ENCODE measurements at regions not wholly inside any gene's neighbourhood (a gene's known extent, or its start where the extent isn't known, plus 50 kb on each side); places are given as distances from the start of the nearest gene placed in this dataset.

DNA sequence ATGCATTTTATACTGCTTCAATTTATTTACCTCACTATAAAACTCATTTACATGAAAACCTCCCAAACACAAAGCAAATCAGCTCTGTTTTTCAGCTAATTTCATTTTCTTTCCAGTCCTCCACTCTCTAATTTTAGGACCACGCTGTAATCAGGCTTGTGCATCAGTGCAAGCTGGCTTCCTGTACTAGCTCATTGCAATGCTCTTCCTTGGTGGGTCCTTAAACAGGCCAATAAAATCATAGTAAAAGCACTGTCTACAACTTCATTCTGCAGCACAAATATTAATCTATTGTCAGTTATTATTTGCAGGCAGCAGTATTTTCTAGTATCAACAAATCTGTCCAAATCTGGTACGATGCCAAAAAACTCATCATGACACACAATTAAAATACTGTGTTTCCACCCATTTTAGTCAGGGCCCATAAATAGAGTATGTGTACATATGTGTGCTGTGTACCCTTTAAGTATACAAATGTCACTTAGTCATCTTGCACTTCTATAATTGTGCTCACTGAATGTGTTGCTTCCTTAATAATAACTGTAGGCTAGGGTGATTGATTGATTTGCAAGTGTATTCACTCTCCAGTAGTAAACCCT lies 178.2 kb upstream of the HCCS start:
- Histone ChIP-seq H3K36me3 (replicated peaks; ENCODE audit: insufficient read depth, low read length) (no peaks in the 10 kb centered on the region), H3K9me2 (replicated peaks; ENCODE audit: insufficient read depth, low read length) (no peaks in the 10 kb centered on the region), H4K20me1 (ENCODE audit: insufficient read depth, low read length) (no peaks in the 10 kb centered on the region), H2AFZ (ENCODE audit: low read length) (no peak overlapping the region), H3K79me2 (ENCODE audit: low read length) (no peaks in the 10 kb centered on the region), H3K4me2 (ENCODE audit: low read depth, low read length) (no peak overlapping the region), H3K4me3 (ENCODE audit: low read length) (no peak overlapping the region), H3K9me3 (replicated peaks; ENCODE audit: insufficient read depth, low read length) (no peaks in the 10 kb centered on the region), H3K4me1 (ENCODE audit: low read length) (no peaks in the 10 kb centered on the region), H3K27ac (ENCODE audit: low read length) (no peak overlapping the region), H3F3A (ENCODE audit: insufficient read depth, low read length) (no peaks in the 10 kb centered on the region), H3K27me3 (replicated peaks; ENCODE audit: insufficient read depth, low read length) (no peaks in the 10 kb centered on the region), H3K9ac (ENCODE audit: low read length) (no peak overlapping the region)
- no peak for DNase-seq
- TF ChIP-seq EZH2phosphoT487 (IDR thresholded peaks at IDR 0.05; ENCODE audit: low read length) (no peak), EZH2 (optimal IDR thresholded peaks at IDR 0.05; ENCODE audit: low read depth, low read length) (no peak)
- TF ChIP-seq, protein P1, sequence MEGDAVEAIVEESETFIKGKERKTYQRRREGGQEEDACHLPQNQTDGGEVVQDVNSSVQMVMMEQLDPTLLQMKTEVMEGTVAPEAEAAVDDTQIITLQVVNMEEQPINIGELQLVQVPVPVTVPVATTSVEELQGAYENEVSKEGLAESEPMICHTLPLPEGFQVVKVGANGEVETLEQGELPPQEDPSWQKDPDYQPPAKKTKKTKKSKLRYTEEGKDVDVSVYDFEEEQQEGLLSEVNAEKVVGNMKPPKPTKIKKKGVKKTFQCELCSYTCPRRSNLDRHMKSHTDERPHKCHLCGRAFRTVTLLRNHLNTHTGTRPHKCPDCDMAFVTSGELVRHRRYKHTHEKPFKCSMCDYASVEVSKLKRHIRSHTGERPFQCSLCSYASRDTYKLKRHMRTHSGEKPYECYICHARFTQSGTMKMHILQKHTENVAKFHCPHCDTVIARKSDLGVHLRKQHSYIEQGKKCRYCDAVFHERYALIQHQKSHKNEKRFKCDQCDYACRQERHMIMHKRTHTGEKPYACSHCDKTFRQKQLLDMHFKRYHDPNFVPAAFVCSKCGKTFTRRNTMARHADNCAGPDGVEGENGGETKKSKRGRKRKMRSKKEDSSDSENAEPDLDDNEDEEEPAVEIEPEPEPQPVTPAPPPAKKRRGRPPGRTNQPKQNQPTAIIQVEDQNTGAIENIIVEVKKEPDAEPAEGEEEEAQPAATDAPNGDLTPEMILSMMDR (IDR thresholded peaks at IDR 0.05; ENCODE audit: low read length) = no peak

DNA sequence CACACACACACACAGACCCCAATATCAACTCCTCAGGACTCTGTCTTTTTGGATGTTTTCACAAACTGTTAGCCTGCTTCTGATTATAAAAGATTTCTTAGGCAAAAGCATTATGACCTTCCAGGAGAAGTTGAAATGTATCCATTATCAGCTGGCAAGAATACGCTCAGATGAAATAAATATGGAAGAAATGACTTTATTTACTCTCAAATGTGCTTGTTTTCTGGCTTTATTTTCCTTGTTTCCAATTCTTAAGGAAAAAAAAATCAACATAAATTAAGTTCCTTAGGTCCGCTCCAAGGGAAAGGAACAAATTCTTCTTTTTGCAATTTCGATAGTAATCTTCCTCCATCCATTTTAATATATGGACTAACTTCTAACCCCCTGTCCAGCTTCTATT lies 175.6 kb upstream of the HCCS start:
- Histone ChIP-seq H3K4me3 (ENCODE audit: low read length) (no peak overlapping the region), H3K4me1 (ENCODE audit: low read length) (no peaks in the 10 kb centered on the region), H2AFZ (ENCODE audit: low read length) (no peak overlapping the region), H3K9ac (ENCODE audit: low read length) (no peak overlapping the region), H3K9me3 (replicated peaks; ENCODE audit: insufficient read depth, low read length) (no peaks in the 10 kb centered on the region), H3K27me3 (replicated peaks; ENCODE audit: insufficient read depth, low read length) (no peaks in the 10 kb centered on the region), H3K9me2 (replicated peaks; ENCODE audit: insufficient read depth, low read length) (no peaks in the 10 kb centered on the region), H3K79me2 (ENCODE audit: low read length) (no peaks in the 10 kb centered on the region), H3F3A (ENCODE audit: insufficient read depth, low read length) (no peaks in the 10 kb centered on the region), H4K20me1 (ENCODE audit: insufficient read depth, low read length) (no peaks in the 10 kb centered on the region), H3K36me3 (replicated peaks; ENCODE audit: insufficient read depth, low read length) (no peaks in the 10 kb centered on the region), H3K27ac (ENCODE audit: low read length) (no peak overlapping the region), H3K4me2 (ENCODE audit: low read depth, low read length) (no peak overlapping the region)
- no peak for TF ChIP-seq EZH2phosphoT487 (IDR thresholded peaks at IDR 0.05; ENCODE audit: low read length)
- no peak for TF ChIP-seq EZH2 (optimal IDR thresholded peaks at IDR 0.05; ENCODE audit: low read depth, low read length)
- TF ChIP-seq, protein P1 (IDR thresholded peaks at IDR 0.05; ENCODE audit: low read length) = no peak
- no peak for DNase-seq

GRCh38 chrX:10936976-10937375 lies 174.2 kb upstream of the HCCS start:
- Histone ChIP-seq H3K4me3 (ENCODE audit: low read length) (no peak overlapping the region), H3K9ac (ENCODE audit: low read length) (no peak overlapping the region), H3K27ac (ENCODE audit: low read length) (no peak overlapping the region), H3K79me2 (ENCODE audit: low read length) (no peaks in the 10 kb centered on the region), H3K36me3 (replicated peaks; ENCODE audit: insufficient read depth, low read length) (no peaks in the 10 kb centered on the region), H4K20me1 (ENCODE audit: insufficient read depth, low read length) (no peaks in the 10 kb centered on the region), H3K9me3 (replicated peaks; ENCODE audit: insufficient read depth, low read length) (no peaks in the 10 kb centered on the region), H3K9me2 (replicated peaks; ENCODE audit: insufficient read depth, low read length) (no peaks in the 10 kb centered on the region), H3K4me1 (ENCODE audit: low read length) (no peaks in the 10 kb centered on the region), H3F3A (ENCODE audit: insufficient read depth, low read length) (no peaks in the 10 kb centered on the region), H2AFZ (ENCODE audit: low read length) (no peak overlapping the region), H3K27me3 (replicated peaks; ENCODE audit: insufficient read depth, low read length) (no peaks in the 10 kb centered on the region), H3K4me2 (ENCODE audit: low read depth, low read length) (no peak overlapping the region)
- TF ChIP-seq, protein P1 (IDR thresholded peaks at IDR 0.05; ENCODE audit: low read length) = no peak
- no peak for TF ChIP-seq EZH2phosphoT487 (IDR thresholded peaks at IDR 0.05; ENCODE audit: low read length)
- DNase-seq = no peak
